PFSK-1 (cell line): ENCODE measurements at regions not wholly inside any gene's neighbourhood (a gene's known extent, or its start where the extent isn't known, plus 50 kb on each side); places are given as distances from the start of the nearest gene placed in this dataset.

Source experiments
- FOXP2 ChIP-seq: optimal IDR thresholded peaks from 2 replicates; pipeline ENCODE3; 2011; ENCODE audit warnings: borderline replicate concordance, control low read depth, inconsistent platforms; ENCODE audit not compliant: insufficient read depth; ENCODE audit errors: extremely low read length, extremely low read depth
- POLR2AphosphoS5 ChIP-seq: IDR thresholded peaks from 2 replicates; pipeline ENCODE4 v1.6.1; 2012; ENCODE audit warnings: low read depth, mild to moderate bottlenecking, control low read depth, low read length, moderate library complexity
- SIN3A ChIP-seq: IDR thresholded peaks from 2 replicates; pipeline ENCODE4 v1.6.1; 2012; ENCODE audit warnings: mild to moderate bottlenecking, low read length, moderate library complexity, borderline replicate concordance; ENCODE audit not compliant: insufficient read depth
- TAF1 ChIP-seq: IDR thresholded peaks from 2 replicates; pipeline ENCODE4 v1.6.1; 2012; ENCODE audit warnings: low read length, control low read depth, borderline replicate concordance; ENCODE audit not compliant: insufficient read depth
- TF ChIP-seq, protein P1 (sequence below), 2 experiments: IDR thresholded peaks; 2 replicates each; pipeline versions ENCODE4 v1.6.1 to v1.8.0; 2011 to 2012; ENCODE audit warnings: low read depth in 2 of 2, low read length in 2 of 2, control low read depth in 1 of 2, inconsistent platforms in 1 of 2, mild to moderate bottlenecking in 1 of 2, moderate library complexity in 1 of 2; ENCODE audit not compliant: insufficient read depth in 1 of 2

DNA sequence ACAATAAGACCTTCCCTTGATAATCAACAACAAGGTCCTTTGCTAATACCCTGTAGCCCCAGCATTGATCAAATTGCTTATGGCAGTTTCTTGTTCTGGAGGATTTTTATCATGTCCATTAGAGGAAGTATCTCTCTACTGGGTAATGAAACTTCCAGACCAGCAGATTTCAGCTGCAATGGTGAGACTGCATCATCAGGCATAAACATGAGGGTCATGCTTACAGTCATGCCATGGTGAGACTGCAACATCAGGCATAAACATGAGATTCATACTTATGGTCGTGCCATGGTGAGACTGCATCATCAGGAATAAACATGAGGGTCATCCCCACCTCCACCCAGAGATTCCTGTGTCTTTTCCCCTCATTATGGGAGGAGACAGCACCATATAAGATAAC, 129.0 kb upstream of the LIPC start:
- no peak for TF ChIP-seq TAF1
- TF ChIP-seq SIN3A, result no peak
- no peak for TF ChIP-seq POLR2AphosphoS5
- TF ChIP-seq, protein P1, sequence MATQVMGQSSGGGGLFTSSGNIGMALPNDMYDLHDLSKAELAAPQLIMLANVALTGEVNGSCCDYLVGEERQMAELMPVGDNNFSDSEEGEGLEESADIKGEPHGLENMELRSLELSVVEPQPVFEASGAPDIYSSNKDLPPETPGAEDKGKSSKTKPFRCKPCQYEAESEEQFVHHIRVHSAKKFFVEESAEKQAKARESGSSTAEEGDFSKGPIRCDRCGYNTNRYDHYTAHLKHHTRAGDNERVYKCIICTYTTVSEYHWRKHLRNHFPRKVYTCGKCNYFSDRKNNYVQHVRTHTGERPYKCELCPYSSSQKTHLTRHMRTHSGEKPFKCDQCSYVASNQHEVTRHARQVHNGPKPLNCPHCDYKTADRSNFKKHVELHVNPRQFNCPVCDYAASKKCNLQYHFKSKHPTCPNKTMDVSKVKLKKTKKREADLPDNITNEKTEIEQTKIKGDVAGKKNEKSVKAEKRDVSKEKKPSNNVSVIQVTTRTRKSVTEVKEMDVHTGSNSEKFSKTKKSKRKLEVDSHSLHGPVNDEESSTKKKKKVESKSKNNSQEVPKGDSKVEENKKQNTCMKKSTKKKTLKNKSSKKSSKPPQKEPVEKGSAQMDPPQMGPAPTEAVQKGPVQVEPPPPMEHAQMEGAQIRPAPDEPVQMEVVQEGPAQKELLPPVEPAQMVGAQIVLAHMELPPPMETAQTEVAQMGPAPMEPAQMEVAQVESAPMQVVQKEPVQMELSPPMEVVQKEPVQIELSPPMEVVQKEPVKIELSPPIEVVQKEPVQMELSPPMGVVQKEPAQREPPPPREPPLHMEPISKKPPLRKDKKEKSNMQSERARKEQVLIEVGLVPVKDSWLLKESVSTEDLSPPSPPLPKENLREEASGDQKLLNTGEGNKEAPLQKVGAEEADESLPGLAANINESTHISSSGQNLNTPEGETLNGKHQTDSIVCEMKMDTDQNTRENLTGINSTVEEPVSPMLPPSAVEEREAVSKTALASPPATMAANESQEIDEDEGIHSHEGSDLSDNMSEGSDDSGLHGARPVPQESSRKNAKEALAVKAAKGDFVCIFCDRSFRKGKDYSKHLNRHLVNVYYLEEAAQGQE (IDR thresholded peaks at IDR 0.05; ENCODE audit: insufficient read depth in 1 of 2, low read depth in 2 of 2, low read length in 2 of 2), result no peak
- TF ChIP-seq FOXP2, result no peak
